Kidney (tissue), 13 donors: ENCODE measurements at regions not wholly inside any gene's neighbourhood (a gene's known extent, or its start where the extent isn't known, plus 50 kb on each side); places are given as distances from the start of the nearest gene placed in this dataset.
A peak's percentile ranks its signal among the peaks of the same experiment; 100 is the strongest.

Source experiments
- DNase-seq, 5 donors: peaks; one replicate each; pipeline ENCODE4 v3.0.0-alpha.2; 2013 to 2020
- FAIRE-seq: peaks from 2 replicates; lab custom pipeline; 2012; peaks lifted over from hg19 to GRCh38; lab: Jason Lieb, UNC
- H3K27ac ChIP-seq, 2 donors: one replicate each; pipeline ENCODE4 v1.7.0; 2013; ENCODE audit warnings: low read depth in 2 of 2, low read length in 2 of 2, inconsistent platforms in 1 of 2
- H3K27me3 ChIP-seq: one replicate; pipeline ENCODE4 v1.7.1; 2013; ENCODE audit warnings: low read length, inconsistent platforms; ENCODE audit not compliant: control insufficient read depth, insufficient read depth
- H3K36me3 ChIP-seq, 3 donors: one replicate each; pipeline versions ENCODE4 v1.7.0 to v1.7.1; 2013; ENCODE audit warnings: low read length in 3 of 3, control low read depth in 1 of 3, inconsistent platforms in 1 of 3; ENCODE audit not compliant: insufficient read depth in 3 of 3, control insufficient read depth in 2 of 3
- H3K4me1 ChIP-seq, 3 donors: one replicate each; pipeline versions ENCODE4 v1.7.0 to v1.7.1; 2013; ENCODE audit warnings: low read length in 3 of 3, inconsistent platforms in 1 of 3, low read depth in 1 of 3; ENCODE audit not compliant: control insufficient read depth in 2 of 3, insufficient read depth in 2 of 3
- H3K4me3 ChIP-seq, 3 donors: one replicate each; pipeline versions ENCODE4 v1.7.0 to v1.8.1; 2013; ENCODE audit warnings: low read length in 3 of 3, control low read depth in 1 of 3, inconsistent platforms in 1 of 3
- H3K9ac ChIP-seq, 3 donors: one replicate each; pipeline versions ENCODE4 v1.7.0 to v1.7.1; 2013; ENCODE audit warnings: low read length in 3 of 3, control low read depth in 1 of 3, inconsistent platforms in 1 of 3
- H3K9me3 ChIP-seq, 3 donors: one replicate each; pipeline versions ENCODE4 v1.7.0 to v1.7.1; 2013; ENCODE audit warnings: low read length in 3 of 3, control low read depth in 1 of 3, inconsistent platforms in 1 of 3; ENCODE audit not compliant: control insufficient read depth in 2 of 3, insufficient read depth in 1 of 3
- CTCF ChIP-seq: IDR thresholded peaks from 3 replicates; pipeline ENCODE4 v1.5.1; 2012; ENCODE audit warnings: mild to moderate bottlenecking, moderate library complexity, borderline replicate concordance; ENCODE audit not compliant: insufficient read depth; ENCODE audit errors: extremely low read depth
- intact Hi-C: fragments of 100-400 bp; cut with DNase I; formaldehyde crosslinking; loops from one replicate; pipeline ENCODE4 v1.11.1; 2022
- donor health status: control.
- donor health status: control.
- donor health status: control.
- donor health status: control.
- donor health status: control.
- donor health status: DM: yes; HTN: yes; CAD: no.
- donor health status: Normal renal cell carcinoma (clear cell type).

- Histone ChIP-seq H3K4me3 (no peak overlapping the region), H3K27me3 (no peaks in the 10 kb centered on the region), H3K27ac (no peak overlapping the region), H3K9ac (no peak overlapping the region), H3K9me3 (no peaks in the 10 kb centered on the region), H3K36me3 (no peaks in the 10 kb centered on the region), H3K4me1 (no peaks in the 10 kb centered on the region)
- DNase-seq (peak in 1 of 5 donors; percentile 37), FAIRE-seq (no peak)
- TF ChIP-seq CTCF = no peak
- intact Hi-C loops = no loop called here
Observed at GRCh38 chr18:78525366-78526111, 454.1 kb upstream of the SALL3 start.

GRCh38 chr18:78526275-78526674 is 453.3 kb upstream of the SALL3 start:
- FAIRE-seq (no peak), DNase-seq (no peak)
- Histone ChIP-seq H3K9me3 (no peaks in the 10 kb centered on the region), H3K9ac (no peak overlapping the region), H3K36me3 (no peaks in the 10 kb centered on the region), H3K4me1 (no peaks in the 10 kb centered on the region), H3K27me3 (no peaks in the 10 kb centered on the region), H3K27ac (no peak overlapping the region), H3K4me3 (no peak overlapping the region)
- intact Hi-C loops = no loop called here
- no peak for TF ChIP-seq CTCF

GRCh38 chr18:78526923-78527711 is 452.5 kb upstream of the SALL3 start:
- H3K4me1 ChIP-seq = no peaks in the 10 kb centered on the region
- FAIRE-seq = no peak
- H3K36me3 ChIP-seq = no peaks in the 10 kb centered on the region
- no peaks in the 10 kb centered on the region for H3K27me3 ChIP-seq
- intact Hi-C loops = no loop called here
- H3K4me3 ChIP-seq = no peak overlapping the region
- DNase-seq = no peak
- no peak overlapping the region for H3K27ac ChIP-seq
- no peaks in the 10 kb centered on the region for H3K9me3 ChIP-seq
- TF ChIP-seq CTCF = no peak
- no peak overlapping the region for H3K9ac ChIP-seq
